Sigmoid colon (tissue), 6 donors: ENCODE measurements at regions not wholly inside any gene's neighbourhood (a gene's known extent, or its start where the extent isn't known, plus 50 kb on each side); places are given as distances from the start of the nearest gene placed in this dataset.
A peak's percentile ranks its signal among the peaks of the same experiment; 100 is the strongest.

Experiments used
- DNase-seq: peaks from one replicate; pipeline ENCODE4 v3.0.0-alpha.2; 2019
- H3K27ac ChIP-seq, 4 donors: fragments of 200-600 bp; sonication (generic); one replicate each; pipeline ENCODE4 v1.5.1; 2016 to 2019; ENCODE audit warnings: mild to moderate bottlenecking in 1 of 4
- H3K27me3 ChIP-seq, 3 donors: fragments of 200-600 bp; sonication (generic); one replicate each; pipeline ENCODE4 v1.5.1; 2019; ENCODE audit warnings: mild to moderate bottlenecking in 1 of 3
- H3K36me3 ChIP-seq, 4 donors: fragments of 200-600 bp; sonication (generic); one replicate each; pipeline ENCODE4 v1.5.1; 2016 to 2019
- H3K4me1 ChIP-seq, 4 donors: fragments of 200-600 bp; sonication (generic); one replicate each; pipeline ENCODE4 v1.5.1; 2017 to 2019
- H3K4me3 ChIP-seq, 4 donors: fragments of 200-600 bp; sonication (generic); one replicate each; pipeline ENCODE4 v1.5.1; 2017 to 2019; ENCODE audit warnings: mild to moderate bottlenecking in 2 of 4, moderate library complexity in 1 of 4
- H3K9me3 ChIP-seq, 4 donors: fragments of 200-600 bp in 3 of 4; sonication (generic) in 3 of 4; one replicate each; pipeline versions ENCODE4 v1.5.1 to v1.6.1; 2013 to 2019
- CTCF ChIP-seq, 4 experiments: fragments of 450-650 bp in 3 of 4; fragments of 200-600 bp in 1 of 4; IDR thresholded peaks; one replicate each; pipeline ENCODE4 v1.5.1; 2016 to 2019; ENCODE audit warnings: antibody characterized with exemption in 4 of 4, mild to moderate bottlenecking in 3 of 4, moderate library complexity in 2 of 4
- EP300 ChIP-seq, 4 donors: sonication (generic); formaldehyde crosslinking; IDR thresholded peaks; one replicate each; pipeline ENCODE4 v1.6.1; 2017; ENCODE audit warnings: antibody characterized with exemption in 4 of 4
- POLR2A ChIP-seq, 2 donors: fragments of 450-650 bp; IDR thresholded peaks; one replicate each; pipeline ENCODE4 v1.6.1; 2016; ENCODE audit warnings: antibody characterized with exemption in 2 of 2, mild to moderate bottlenecking in 2 of 2, moderate library complexity in 2 of 2
- POLR2AphosphoS5 ChIP-seq, 4 donors: sonication (generic); formaldehyde crosslinking; IDR thresholded peaks; one replicate each; pipeline ENCODE4 v1.6.1; 2017; ENCODE audit warnings: antibody characterized with exemption in 4 of 4
- WGBS, 2 donors: extraction: QIAGEN DNeasy Blood & Tissue Kit; methylation state at CpG; one replicate each; pipeline ENCODE4 v1.1.7; 2013; 5-methylcytosine and 5-hydroxymethylcytosine counted together
- intact Hi-C: fragments of 100-400 bp; cut with DNase I; formaldehyde crosslinking; loops from one replicate; pipeline ENCODE4 v1.15.1; 2023
- donor health status: healthy with polysubstance abuse.
- donor health status: healthy.

- no peak for TF ChIP-seq EP300 (IDR thresholded peaks at IDR 0.05)
- TF ChIP-seq CTCF (IDR thresholded peaks at IDR 0.05), result no peak
- no peak for TF ChIP-seq POLR2A (IDR thresholded peaks at IDR 0.05)
- TF ChIP-seq POLR2AphosphoS5 (IDR thresholded peaks at IDR 0.05), result no peak
- DNase-seq, result no peak
- Histone ChIP-seq H3K36me3 (no peaks in the 10 kb centered on the region), H3K27me3 (peaks cover 0 to 4% (median 0%) of the 10 kb centered on the region in 3 donors), H3K4me1 (peaks cover 0 to 13% (median 5%) of the 10 kb centered on the region in 4 donors), H3K4me3 (no peak overlapping the region), H3K9me3 (no peaks in the 10 kb centered on the region), H3K27ac (no peak overlapping the region)
- 95% methylated on average over 6 of the region's 6 CpGs for WGBS, 2 donors
- intact Hi-C loops, result no loop called here
Measured at GRCh38 chr6:44500074-44500473, 112.6 kb downstream of the CDC5L start.

- H3K27me3 ChIP-seq, result no peaks in the 10 kb centered on the region
- no peak for DNase-seq
- no peaks in the 10 kb centered on the region for H3K4me1 ChIP-seq
- TF ChIP-seq CTCF (IDR thresholded peaks at IDR 0.05) (no peak), POLR2A (IDR thresholded peaks at IDR 0.05) (no peak), EP300 (IDR thresholded peaks at IDR 0.05) (no peak), POLR2AphosphoS5 (IDR thresholded peaks at IDR 0.05) (no peak)
- 71 to 85% methylated on average over 4 of the region's 4 CpGs for WGBS, 2 donors
- no peaks in the 10 kb centered on the region for H3K36me3 ChIP-seq
- H3K27ac ChIP-seq, result no peak overlapping the region
- no peaks in the 10 kb centered on the region for H3K9me3 ChIP-seq
- no peak overlapping the region for H3K4me3 ChIP-seq
- intact Hi-C loops, result no loop called here
Measured at GRCh38 chr6:44503471-44503870, 116.0 kb downstream of the CDC5L start.

GRCh38 chr6:44504301-44504791 is 116.8 kb downstream of the CDC5L start:
- Histone ChIP-seq H3K4me1 (no peaks in the 10 kb centered on the region), H3K9me3 (no peaks in the 10 kb centered on the region), H3K27ac (peak overlapping the region in 1 of 4 donors; percentile 14), H3K36me3 (no peaks in the 10 kb centered on the region), H3K27me3 (no peaks in the 10 kb centered on the region), H3K4me3 (no peak overlapping the region)
- TF ChIP-seq CTCF (IDR thresholded peaks at IDR 0.05), result no peak
- no peak for TF ChIP-seq POLR2A (IDR thresholded peaks at IDR 0.05)
- no peak for TF ChIP-seq POLR2AphosphoS5 (IDR thresholded peaks at IDR 0.05)
- TF ChIP-seq EP300 (IDR thresholded peaks at IDR 0.05), result no peak
- 45 to 60% methylated on average over 5 of the region's 5 CpGs for WGBS, 2 donors
- no peak for DNase-seq
- intact Hi-C loops, result no loop called here

GRCh38 chr6:44505751-44506150 is 118.2 kb downstream of the CDC5L start:
- no peaks in the 10 kb centered on the region for H3K36me3 ChIP-seq
- TF ChIP-seq POLR2A (IDR thresholded peaks at IDR 0.05) (no peak), POLR2AphosphoS5 (IDR thresholded peaks at IDR 0.05) (no peak), CTCF (IDR thresholded peaks at IDR 0.05) (no peak), EP300 (IDR thresholded peaks at IDR 0.05) (no peak)
- H3K27me3 ChIP-seq, result no peaks in the 10 kb centered on the region
- no peaks in the 10 kb centered on the region for H3K4me1 ChIP-seq
- H3K9me3 ChIP-seq, result no peaks in the 10 kb centered on the region
- no peak overlapping the region for H3K4me3 ChIP-seq
- intact Hi-C loops, result no loop called here
- WGBS, 2 donors, result 75 to 76% methylated on average over 4 of the region's 4 CpGs
- H3K27ac ChIP-seq, result no peak overlapping the region
- no peak for DNase-seq

GRCh38 chr6:44507014-44507413 is 119.5 kb downstream of the CDC5L start:
- H3K4me3 ChIP-seq, result no peak overlapping the region
- WGBS, 2 donors, result 92 to 95% methylated on average over 1 of the region's 1 CpG

More at GRCh38 chr6:44507014-44507413, 119.5 kb downstream of the CDC5L start:
- Histone ChIP-seq H3K27ac (no peak overlapping the region), H3K4me1 (no peaks in the 10 kb centered on the region), H3K36me3 (no peaks in the 10 kb centered on the region), H3K27me3 (no peaks in the 10 kb centered on the region), H3K9me3 (no peaks in the 10 kb centered on the region)
- no peak for DNase-seq
- intact Hi-C loops, result no loop called here
- no peak for TF ChIP-seq POLR2A (IDR thresholded peaks at IDR 0.05)
- TF ChIP-seq POLR2AphosphoS5 (IDR thresholded peaks at IDR 0.05), result no peak
